ENCODE measurements at regions not wholly inside any gene's neighbourhood (a gene's known extent, or its start where the extent isn't known, plus 50 kb on each side); places are given as distances from the start of the nearest gene placed in this dataset.

DNA sequence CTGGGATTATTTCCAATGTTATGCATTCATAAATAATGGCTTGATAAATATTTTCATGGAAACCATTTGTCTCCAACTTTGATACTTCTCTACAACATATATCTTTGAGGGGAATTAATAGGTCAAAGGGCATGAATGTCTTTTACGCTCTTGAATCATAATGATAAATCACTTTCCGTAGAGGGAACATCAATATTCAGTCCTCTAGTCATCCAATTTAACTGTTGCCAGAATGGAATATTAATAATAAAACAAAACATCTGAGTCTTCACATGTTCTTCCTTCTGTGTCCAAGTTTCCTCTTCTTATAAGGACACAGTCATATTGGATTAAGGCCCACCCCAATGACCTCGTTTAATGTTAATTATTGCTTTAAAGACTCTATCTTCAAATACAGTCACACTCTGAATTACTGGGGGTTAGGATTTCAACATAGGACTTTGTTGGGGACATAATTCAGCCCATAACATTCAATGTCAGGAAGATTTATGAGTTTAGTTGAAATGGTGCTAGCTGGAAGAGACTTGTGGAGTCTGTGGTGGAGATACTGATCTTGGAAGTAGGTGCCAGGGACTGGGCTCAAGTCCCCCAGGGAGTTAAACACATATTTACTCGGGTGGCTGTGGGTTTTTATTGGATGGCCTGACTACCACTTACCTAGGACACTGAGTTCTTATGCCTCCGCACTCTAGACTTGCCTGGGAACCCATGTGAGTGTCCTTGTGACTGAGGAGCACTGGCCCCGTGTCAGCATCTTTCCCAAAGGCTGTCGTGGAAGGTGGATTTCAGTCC is 85.0 kb upstream of the SEC11C start (continued):
- TF ChIP-seq EP300 (conservative IDR thresholded peaks at IDR 0.05; ENCODE audit: poor library complexity, severe bottlenecking) = no peak
- TF ChIP-seq RAD21 (conservative IDR thresholded peaks at IDR 0.05) = no peak

DNA sequence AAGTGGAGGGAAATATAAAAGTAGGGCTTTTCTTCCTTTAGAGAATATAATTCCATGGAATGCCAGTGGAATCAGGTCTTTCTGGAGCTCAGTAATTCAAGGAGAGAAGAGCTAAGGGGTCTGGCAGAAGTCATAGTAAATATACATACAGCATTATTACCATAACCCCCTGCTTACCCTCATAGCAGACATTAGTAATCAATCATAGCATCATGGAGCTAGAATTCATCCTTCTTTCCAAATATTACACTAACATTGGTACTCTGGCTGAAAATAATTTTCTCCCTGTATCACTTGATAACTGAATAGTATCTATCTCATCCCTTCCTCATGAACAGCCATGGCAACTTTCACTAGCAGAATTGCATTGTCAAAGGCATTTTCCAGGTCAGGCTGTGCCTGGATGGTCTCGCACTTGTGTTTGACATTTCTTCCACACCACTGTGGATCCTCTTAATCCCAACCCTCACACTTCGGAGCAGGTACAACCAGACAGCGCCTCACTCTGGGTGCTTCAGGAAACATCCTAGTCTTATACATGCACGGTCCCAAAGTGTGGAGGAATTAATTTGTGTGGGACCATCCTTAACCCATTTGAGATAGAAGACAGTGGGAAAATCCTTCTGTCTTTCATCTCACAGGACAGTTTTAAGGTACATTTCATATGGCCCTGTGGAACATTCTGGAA is 84.2 kb upstream of the SEC11C start:
- Histone ChIP-seq H3K36me3 (ENCODE audit: insufficient read depth, low read length) (no peaks in the 10 kb centered on the region), H3K4me2 (ENCODE audit: low read length) (no peak overlapping the region), H3K9me3 (ENCODE audit: low read length) (no peaks in the 10 kb centered on the region), H3K27me3 (ENCODE audit: insufficient read depth, low read depth, low read length) (no peaks in the 10 kb centered on the region), H2AFZ (ENCODE audit: low read depth, low read length) (no peak overlapping the region), H3K9ac (ENCODE audit: low read length) (no peak overlapping the region), H3K4me3 (ENCODE audit: low read length) (no peak overlapping the region), H3K79me2 (replicated peaks; ENCODE audit: insufficient read depth, low read length) (no peaks in the 10 kb centered on the region), H3F3A (ENCODE audit: insufficient read depth, low read length, poor library complexity, severe bottlenecking) (no peaks in the 10 kb centered on the region), H3K9me2 (ENCODE audit: insufficient read depth, low read length) (no peaks in the 10 kb centered on the region), H4K20me1 (ENCODE audit: insufficient read depth) (no peaks in the 10 kb centered on the region), H3K27ac (ENCODE audit: low read length) (no peak overlapping the region)
- TF ChIP-seq, protein P1, sequence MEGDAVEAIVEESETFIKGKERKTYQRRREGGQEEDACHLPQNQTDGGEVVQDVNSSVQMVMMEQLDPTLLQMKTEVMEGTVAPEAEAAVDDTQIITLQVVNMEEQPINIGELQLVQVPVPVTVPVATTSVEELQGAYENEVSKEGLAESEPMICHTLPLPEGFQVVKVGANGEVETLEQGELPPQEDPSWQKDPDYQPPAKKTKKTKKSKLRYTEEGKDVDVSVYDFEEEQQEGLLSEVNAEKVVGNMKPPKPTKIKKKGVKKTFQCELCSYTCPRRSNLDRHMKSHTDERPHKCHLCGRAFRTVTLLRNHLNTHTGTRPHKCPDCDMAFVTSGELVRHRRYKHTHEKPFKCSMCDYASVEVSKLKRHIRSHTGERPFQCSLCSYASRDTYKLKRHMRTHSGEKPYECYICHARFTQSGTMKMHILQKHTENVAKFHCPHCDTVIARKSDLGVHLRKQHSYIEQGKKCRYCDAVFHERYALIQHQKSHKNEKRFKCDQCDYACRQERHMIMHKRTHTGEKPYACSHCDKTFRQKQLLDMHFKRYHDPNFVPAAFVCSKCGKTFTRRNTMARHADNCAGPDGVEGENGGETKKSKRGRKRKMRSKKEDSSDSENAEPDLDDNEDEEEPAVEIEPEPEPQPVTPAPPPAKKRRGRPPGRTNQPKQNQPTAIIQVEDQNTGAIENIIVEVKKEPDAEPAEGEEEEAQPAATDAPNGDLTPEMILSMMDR (IDR thresholded peaks at IDR 0.05; ENCODE audit: poor library complexity, severe bottlenecking) = no peak
- no peak for TF ChIP-seq SMC3 (conservative IDR thresholded peaks at IDR 0.05; ENCODE audit: poor library complexity)
- no peak for TF ChIP-seq TAF1 (IDR thresholded peaks at IDR 0.05; ENCODE audit: low read depth)
- TF ChIP-seq, protein P2, sequence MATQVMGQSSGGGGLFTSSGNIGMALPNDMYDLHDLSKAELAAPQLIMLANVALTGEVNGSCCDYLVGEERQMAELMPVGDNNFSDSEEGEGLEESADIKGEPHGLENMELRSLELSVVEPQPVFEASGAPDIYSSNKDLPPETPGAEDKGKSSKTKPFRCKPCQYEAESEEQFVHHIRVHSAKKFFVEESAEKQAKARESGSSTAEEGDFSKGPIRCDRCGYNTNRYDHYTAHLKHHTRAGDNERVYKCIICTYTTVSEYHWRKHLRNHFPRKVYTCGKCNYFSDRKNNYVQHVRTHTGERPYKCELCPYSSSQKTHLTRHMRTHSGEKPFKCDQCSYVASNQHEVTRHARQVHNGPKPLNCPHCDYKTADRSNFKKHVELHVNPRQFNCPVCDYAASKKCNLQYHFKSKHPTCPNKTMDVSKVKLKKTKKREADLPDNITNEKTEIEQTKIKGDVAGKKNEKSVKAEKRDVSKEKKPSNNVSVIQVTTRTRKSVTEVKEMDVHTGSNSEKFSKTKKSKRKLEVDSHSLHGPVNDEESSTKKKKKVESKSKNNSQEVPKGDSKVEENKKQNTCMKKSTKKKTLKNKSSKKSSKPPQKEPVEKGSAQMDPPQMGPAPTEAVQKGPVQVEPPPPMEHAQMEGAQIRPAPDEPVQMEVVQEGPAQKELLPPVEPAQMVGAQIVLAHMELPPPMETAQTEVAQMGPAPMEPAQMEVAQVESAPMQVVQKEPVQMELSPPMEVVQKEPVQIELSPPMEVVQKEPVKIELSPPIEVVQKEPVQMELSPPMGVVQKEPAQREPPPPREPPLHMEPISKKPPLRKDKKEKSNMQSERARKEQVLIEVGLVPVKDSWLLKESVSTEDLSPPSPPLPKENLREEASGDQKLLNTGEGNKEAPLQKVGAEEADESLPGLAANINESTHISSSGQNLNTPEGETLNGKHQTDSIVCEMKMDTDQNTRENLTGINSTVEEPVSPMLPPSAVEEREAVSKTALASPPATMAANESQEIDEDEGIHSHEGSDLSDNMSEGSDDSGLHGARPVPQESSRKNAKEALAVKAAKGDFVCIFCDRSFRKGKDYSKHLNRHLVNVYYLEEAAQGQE (IDR thresholded peaks at IDR 0.05; ENCODE audit: borderline replicate concordance) = no peak
- no peak for TF ChIP-seq POLR2AphosphoS5 (IDR thresholded peaks at IDR 0.05)
- TF ChIP-seq EZH2 (IDR thresholded peaks at IDR 0.05; ENCODE audit: borderline replicate concordance, insufficient read depth, low read length, poor library complexity, severe bottlenecking) = no peak

DNA sequence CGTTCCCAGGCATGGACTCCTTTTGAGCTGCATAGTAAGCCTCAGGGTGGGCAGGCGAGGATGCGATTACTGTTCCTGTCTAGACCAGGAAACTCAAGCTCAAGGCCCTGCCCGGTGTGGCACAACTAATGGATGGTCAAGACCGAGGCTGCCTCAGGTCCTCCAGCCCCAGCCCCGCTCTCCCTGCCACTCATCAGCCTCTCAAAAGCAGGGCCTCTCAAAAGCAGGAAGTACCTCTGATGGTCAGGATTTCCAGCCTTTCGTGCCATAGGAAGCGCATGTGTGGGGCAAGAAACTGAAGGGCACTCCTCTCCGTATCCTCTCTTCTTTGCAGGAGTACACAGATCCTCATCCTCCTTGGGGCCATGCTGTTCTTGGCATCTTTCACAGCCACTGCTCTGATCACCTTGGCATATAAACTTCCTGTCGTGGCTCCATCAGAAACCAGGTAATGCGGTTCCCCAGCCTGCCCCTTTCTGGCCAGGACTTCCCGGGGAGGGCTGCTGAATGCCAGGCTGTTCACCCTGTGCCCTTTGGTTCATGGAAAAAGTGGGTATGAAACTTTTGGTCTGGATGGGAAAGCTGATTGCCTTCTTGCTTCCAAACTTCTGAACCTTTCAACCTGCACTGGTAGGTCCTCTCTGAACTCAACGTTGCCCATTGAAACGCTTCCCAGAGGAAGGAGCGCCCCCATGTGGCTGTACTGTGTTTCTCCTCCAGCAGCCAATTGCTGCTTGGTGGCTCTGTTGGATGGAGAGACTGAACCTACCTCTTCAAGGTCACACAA is 82.8 kb upstream of the SEC11C start:
- no peaks in the 10 kb centered on the region for H3K36me3 ChIP-seq (ENCODE audit: insufficient read depth, low read length)
- H2AFZ ChIP-seq (ENCODE audit: low read depth, low read length) = no peak overlapping the region
- H3K79me2 ChIP-seq (replicated peaks; ENCODE audit: insufficient read depth, low read length) = no peaks in the 10 kb centered on the region
- no peaks in the 10 kb centered on the region for H3K9me2 ChIP-seq (ENCODE audit: insufficient read depth, low read length)
- TF ChIP-seq EZH2 (IDR thresholded peaks at IDR 0.05; ENCODE audit: borderline replicate concordance, insufficient read depth, low read length, poor library complexity, severe bottlenecking) (no peak), RAD21 (conservative IDR thresholded peaks at IDR 0.05) (peak; percentile 53), SMC3 (conservative IDR thresholded peaks at IDR 0.05; ENCODE audit: poor library complexity) (peak; percentile 52), MXI1 (conservative IDR thresholded peaks at IDR 0.05; ENCODE audit: poor library complexity, severe bottlenecking) (no peak)
- TF ChIP-seq, protein P1 (IDR thresholded peaks at IDR 0.05; ENCODE audit: poor library complexity, severe bottlenecking) = peak; percentile 53
- H3K9me3 ChIP-seq (ENCODE audit: low read length) = no peaks in the 10 kb centered on the region
- H3K4me2 ChIP-seq (ENCODE audit: low read length) = no peak overlapping the region
- no peaks in the 10 kb centered on the region for H3F3A ChIP-seq (ENCODE audit: insufficient read depth, low read length, poor library complexity, severe bottlenecking)
- H3K4me3 ChIP-seq (ENCODE audit: low read length) = no peak overlapping the region
- H3K27ac ChIP-seq (ENCODE audit: low read length) = no peak overlapping the region
- H3K27me3 ChIP-seq (ENCODE audit: insufficient read depth, low read depth, low read length) = no peaks in the 10 kb centered on the region
- H3K9ac ChIP-seq (ENCODE audit: low read length) = no peak overlapping the region
- no peaks in the 10 kb centered on the region for H4K20me1 ChIP-seq (ENCODE audit: insufficient read depth)

Data from neural cell (in vitro differentiated cells).